A549 (cell line): ENCODE measurements at regions not wholly inside any gene's neighbourhood (a gene's known extent, or its start where the extent isn't known, plus 50 kb on each side); places are given as distances from the start of the nearest gene placed in this dataset.

ENCODE experiments used
- CHD4 ChIP-seq: fragments of 200-600 bp; sonication (generic); IDR thresholded peaks from 2 replicates; pipeline ENCODE4 v1.6.1; 2016; ENCODE audit warnings: antibody characterized with exemption, mild to moderate bottlenecking, borderline replicate concordance
- CTCF ChIP-seq: fragments of >200 bp; sonication (Bioruptor Twin); formaldehyde crosslinking; IDR thresholded peaks from 3 replicates; pipeline ENCODE4 v1.5.1; 2016
- MYC ChIP-seq: IDR thresholded peaks from 2 replicates; pipeline ENCODE4 v1.6.1; 2012; ENCODE audit warnings: mild to moderate bottlenecking, inconsistent platforms, low read length, improper control_type of control experiment, borderline replicate concordance
- POLR2A ChIP-seq: IDR thresholded peaks from 2 replicates; pipeline ENCODE4 v1.6.1; 2012; ENCODE audit warnings: mild to moderate bottlenecking, low read length
- REST ChIP-seq: fragments of 200-600 bp; sonication (generic); IDR thresholded peaks from 2 replicates; pipeline ENCODE4 v1.6.1; 2016; ENCODE audit warnings: antibody characterized with exemption, mild to moderate bottlenecking, moderate library complexity
- RFX5 ChIP-seq: fragments of 450-650 bp; IDR thresholded peaks from 2 replicates; pipeline ENCODE4 v1.7.1; 2014; ENCODE audit warnings: antibody characterized with exemption, mild to moderate bottlenecking, moderate library complexity
- TF ChIP-seq, protein P1 (sequence below): fragments of 450-650 bp; IDR thresholded peaks from 2 replicates; pipeline ENCODE4 v1.6.1; 2014; ENCODE audit warnings: antibody characterized with exemption

DNA sequence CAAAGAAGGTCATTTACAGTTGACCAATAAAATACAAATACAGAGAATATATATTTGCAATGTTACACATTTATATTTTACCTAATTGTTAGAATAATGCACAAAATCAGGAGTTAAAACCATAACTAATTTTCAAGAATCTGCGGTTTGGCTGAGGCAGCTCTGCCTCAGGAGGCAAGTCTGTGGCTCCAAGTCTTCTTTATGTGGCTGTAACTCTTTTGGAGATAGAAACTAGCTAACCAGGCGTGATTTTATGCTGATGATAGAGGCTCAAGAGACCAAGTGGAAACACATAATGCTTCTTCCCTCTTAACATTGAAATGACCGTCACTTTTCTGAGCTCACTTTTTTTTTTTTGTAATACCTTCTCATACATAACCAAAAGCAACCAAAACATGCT lies 744.7 kb upstream of the CXADR start:
- TF ChIP-seq POLR2A (no peak), CTCF (no peak), MYC (no peak), REST (no peak), CHD4 (no peak), RFX5 (no peak)
- TF ChIP-seq, protein P1, sequence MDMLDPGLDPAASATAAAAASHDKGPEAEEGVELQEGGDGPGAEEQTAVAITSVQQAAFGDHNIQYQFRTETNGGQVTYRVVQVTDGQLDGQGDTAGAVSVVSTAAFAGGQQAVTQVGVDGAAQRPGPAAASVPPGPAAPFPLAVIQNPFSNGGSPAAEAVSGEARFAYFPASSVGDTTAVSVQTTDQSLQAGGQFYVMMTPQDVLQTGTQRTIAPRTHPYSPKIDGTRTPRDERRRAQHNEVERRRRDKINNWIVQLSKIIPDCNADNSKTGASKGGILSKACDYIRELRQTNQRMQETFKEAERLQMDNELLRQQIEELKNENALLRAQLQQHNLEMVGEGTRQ = no peak
